ENCODE measurements at regions not wholly inside any gene's neighbourhood (a gene's known extent, or its start where the extent isn't known, plus 50 kb on each side); places are given as distances from the start of the nearest gene placed in this dataset.
A peak's percentile ranks its signal among the peaks of the same experiment; 100 is the strongest.

GRCh38 chr5:54651482-54652076, 134.0 kb downstream of the SNX18 start (continued):
- TF ChIP-seq ZNF462 (CRISPR knock-in tag; IDR thresholded peaks at IDR 0.05) (no peak), ZNF114 (CRISPR knock-in tag; IDR thresholded peaks at IDR 0.05) (no peak)

DNA sequence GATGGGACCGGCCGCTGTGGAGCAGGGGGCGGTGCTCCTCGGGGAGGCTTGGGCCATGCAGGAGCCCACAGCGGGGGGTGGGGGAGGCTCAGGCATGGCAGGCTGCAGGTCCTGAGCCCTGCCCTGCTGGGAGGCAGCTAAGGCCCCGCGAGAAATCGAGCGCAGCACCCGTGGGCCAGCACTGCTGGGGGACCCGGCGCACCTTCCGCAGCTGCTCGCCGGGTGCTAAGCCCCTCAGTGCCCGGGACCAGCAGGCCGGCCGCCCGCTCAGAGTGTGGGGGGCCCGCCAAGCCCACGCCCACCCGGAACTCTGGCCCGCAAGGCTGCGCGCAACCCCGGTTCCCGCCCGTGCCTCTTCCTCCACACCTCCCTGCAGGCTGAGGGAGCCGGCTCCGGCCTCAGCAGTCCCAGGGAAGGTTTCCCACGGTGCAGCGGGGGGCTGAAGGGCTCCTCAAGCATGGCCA, 131.5 kb downstream of the SNX18 start:
- H3K4me1 Mint-ChIP-seq, result peaks cover 14% of the 10 kb centered on the region
- H3K4me1 ChIP-seq (ENCODE audit: insufficient read depth), result peaks cover 8% of the 10 kb centered on the region; the same call in 1 of the 2 replicates

More for the DNA sequence above, 131.5 kb downstream of the SNX18 start:
- Histone ChIP-seq H3K27ac (ENCODE audit: low read depth) (no peak overlapping the region), H3F3A (replicated peaks; ENCODE audit: low read depth) (no peaks in the 10 kb centered on the region), H3K27me3 (ENCODE audit: insufficient read depth) (no peaks in the 10 kb centered on the region), H3K9me2 (ENCODE audit: insufficient read depth) (no peaks in the 10 kb centered on the region), H3K36me3 (ENCODE audit: insufficient read depth) (no peaks in the 10 kb centered on the region), H2AFZ (0 out of 2 replicates have a peak overlapping the region, but pooled peaks have one; percentile 32), H3K4me2 (no peak overlapping the region), H4K20me1 (replicated peaks; ENCODE audit: insufficient read depth) (no peaks in the 10 kb centered on the region), H3K79me2 (replicated peaks; ENCODE audit: insufficient read depth) (no peaks in the 10 kb centered on the region), H3K4me3 (no peak overlapping the region)
- TF ChIP-seq POLR2AphosphoS5 (IDR thresholded peaks at IDR 0.05; ENCODE audit: low read depth) (no peak), ZNF462 (CRISPR knock-in tag; IDR thresholded peaks at IDR 0.05) (no peak), CREB1 (CRISPR knock-in tag; IDR thresholded peaks at IDR 0.05; ENCODE audit: low read depth) (no peak), NANOG (IDR thresholded peaks at IDR 0.05; ENCODE audit: borderline replicate concordance) (no peak), ZNF331 (CRISPR knock-in tag; IDR thresholded peaks at IDR 0.05; ENCODE audit: low read depth) (no peak), EZH2 (IDR thresholded peaks at IDR 0.05; ENCODE audit: low read depth, unreplicated experiment) (no peak), STAT1 (IDR thresholded peaks at IDR 0.05; ENCODE audit: unreplicated experiment) (no peak), ETS1 (IDR thresholded peaks at IDR 0.05) (no peak)
- Mint-ChIP-seq H3K4me3 (no peak overlapping the region), H3K9me3 (peaks cover 14% of the 10 kb centered on the region), H3K27me3 (ENCODE audit: insufficient read depth, low read depth, poor library complexity) (peaks cover 17% of the 10 kb centered on the region), H3K27ac (no peak overlapping the region), H3K36me3 (ENCODE audit: low read depth) (peaks cover 6% of the 10 kb centered on the region; the same call in 2 of the 3 replicates)
- DNase-seq (ENCODE audit: low spot score) (no peak), ATAC-seq (no peak)

Measured in GM23338 (cell line).